ENCODE measurements at regions not wholly inside any gene's neighbourhood (a gene's known extent, or its start where the extent isn't known, plus 50 kb on each side); places are given as distances from the start of the nearest gene placed in this dataset.

DNA sequence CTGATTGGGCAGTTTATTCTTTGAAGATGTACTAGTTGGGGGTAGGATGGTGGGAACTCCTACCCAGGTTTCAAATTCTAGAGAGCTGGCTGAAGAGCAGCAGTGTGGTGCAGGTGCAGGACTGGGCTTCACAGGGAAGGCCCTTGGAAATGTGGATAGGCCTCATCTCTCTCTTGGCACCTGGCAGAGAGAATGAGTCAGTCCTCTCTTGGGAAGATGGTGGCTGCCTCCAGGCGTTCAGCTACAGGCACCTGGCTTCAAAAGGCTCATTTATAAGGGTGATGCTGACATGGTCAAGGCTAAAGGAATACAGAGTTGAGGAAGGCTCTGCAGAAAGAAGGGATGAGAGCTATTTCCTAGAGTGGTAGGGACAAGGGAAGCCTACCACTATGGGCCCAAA is 179.7 kb upstream of the VASH1 start:
- TF ChIP-seq POLR2A (IDR thresholded peaks at IDR 0.05) = no peak
- no peaks in the 10 kb centered on the region for H3K4me1 ChIP-seq
- H3K36me3 ChIP-seq = no peaks in the 10 kb centered on the region
- no peak for DNase-seq
- no peaks in the 10 kb centered on the region for H3K27me3 ChIP-seq
- H3K27ac ChIP-seq = no peak overlapping the region
- intact Hi-C loops (cut with DNase I; ENCODE audit: low total_unique reads) = no loop called here
- no peak overlapping the region for H3K4me3 ChIP-seq
- H3K9me3 ChIP-seq = no peaks in the 10 kb centered on the region

DNA sequence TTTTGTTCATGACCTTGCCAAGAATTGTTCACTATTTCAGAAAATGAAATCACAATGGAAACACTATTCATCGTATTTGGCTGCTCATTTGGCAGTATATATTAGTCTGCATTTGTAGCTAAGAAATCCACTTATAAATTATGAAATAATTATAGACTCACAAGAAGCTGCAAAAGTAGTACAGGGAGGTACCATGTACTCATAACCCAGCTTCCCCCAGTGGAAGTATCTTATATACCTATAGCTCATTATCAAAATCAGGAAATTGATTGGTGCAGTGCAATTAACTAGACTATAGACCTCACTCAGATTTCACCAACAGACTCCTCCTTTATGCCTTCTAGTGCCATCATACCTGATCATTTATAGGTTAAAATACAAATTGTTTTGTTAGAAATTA is 178.8 kb upstream of the VASH1 start:
- H3K27ac ChIP-seq = no peak overlapping the region
- TF ChIP-seq POLR2A (IDR thresholded peaks at IDR 0.05) = no peak
- TF ChIP-seq, protein P1, sequence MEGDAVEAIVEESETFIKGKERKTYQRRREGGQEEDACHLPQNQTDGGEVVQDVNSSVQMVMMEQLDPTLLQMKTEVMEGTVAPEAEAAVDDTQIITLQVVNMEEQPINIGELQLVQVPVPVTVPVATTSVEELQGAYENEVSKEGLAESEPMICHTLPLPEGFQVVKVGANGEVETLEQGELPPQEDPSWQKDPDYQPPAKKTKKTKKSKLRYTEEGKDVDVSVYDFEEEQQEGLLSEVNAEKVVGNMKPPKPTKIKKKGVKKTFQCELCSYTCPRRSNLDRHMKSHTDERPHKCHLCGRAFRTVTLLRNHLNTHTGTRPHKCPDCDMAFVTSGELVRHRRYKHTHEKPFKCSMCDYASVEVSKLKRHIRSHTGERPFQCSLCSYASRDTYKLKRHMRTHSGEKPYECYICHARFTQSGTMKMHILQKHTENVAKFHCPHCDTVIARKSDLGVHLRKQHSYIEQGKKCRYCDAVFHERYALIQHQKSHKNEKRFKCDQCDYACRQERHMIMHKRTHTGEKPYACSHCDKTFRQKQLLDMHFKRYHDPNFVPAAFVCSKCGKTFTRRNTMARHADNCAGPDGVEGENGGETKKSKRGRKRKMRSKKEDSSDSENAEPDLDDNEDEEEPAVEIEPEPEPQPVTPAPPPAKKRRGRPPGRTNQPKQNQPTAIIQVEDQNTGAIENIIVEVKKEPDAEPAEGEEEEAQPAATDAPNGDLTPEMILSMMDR (IDR thresholded peaks at IDR 0.05) = no peak
- H3K4me3 ChIP-seq = no peak overlapping the region
- no peaks in the 10 kb centered on the region for H3K27me3 ChIP-seq
- no peaks in the 10 kb centered on the region for H3K9me3 ChIP-seq
- H3K4me1 ChIP-seq = no peaks in the 10 kb centered on the region
- no peak for DNase-seq
- intact Hi-C loops (cut with DNase I; ENCODE audit: low total_unique reads) = no loop called here
- no peaks in the 10 kb centered on the region for H3K36me3 ChIP-seq

DNA sequence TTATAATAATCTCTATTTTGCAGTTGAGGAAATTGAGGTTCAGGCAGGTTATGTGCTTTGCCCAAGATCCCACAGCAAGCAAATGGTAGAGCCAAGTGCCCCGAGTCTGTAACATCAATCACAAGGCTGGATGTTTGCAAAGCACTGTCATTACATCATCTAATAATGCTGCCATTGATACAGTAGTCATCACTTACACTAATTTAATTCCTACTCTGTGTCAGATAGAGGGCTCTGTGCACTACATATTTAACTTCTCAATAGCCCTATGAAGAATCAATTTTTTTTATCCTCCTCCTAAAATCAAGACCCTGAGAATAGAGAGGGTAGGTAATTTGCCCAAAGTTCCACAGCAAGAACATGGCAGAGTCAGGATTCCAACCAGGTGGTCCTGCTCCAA is 178.1 kb upstream of the VASH1 start:
- DNase-seq = no peak
- Histone ChIP-seq H3K27me3 (no peaks in the 10 kb centered on the region), H3K36me3 (no peaks in the 10 kb centered on the region), H3K27ac (no peak overlapping the region), H3K9me3 (no peaks in the 10 kb centered on the region), H3K4me1 (no peaks in the 10 kb centered on the region), H3K4me3 (no peak overlapping the region)
- intact Hi-C loops (cut with DNase I; ENCODE audit: low total_unique reads) = no loop called here
- no peak for TF ChIP-seq POLR2A (IDR thresholded peaks at IDR 0.05)
- TF ChIP-seq, protein P1 (IDR thresholded peaks at IDR 0.05) = no peak

DNA sequence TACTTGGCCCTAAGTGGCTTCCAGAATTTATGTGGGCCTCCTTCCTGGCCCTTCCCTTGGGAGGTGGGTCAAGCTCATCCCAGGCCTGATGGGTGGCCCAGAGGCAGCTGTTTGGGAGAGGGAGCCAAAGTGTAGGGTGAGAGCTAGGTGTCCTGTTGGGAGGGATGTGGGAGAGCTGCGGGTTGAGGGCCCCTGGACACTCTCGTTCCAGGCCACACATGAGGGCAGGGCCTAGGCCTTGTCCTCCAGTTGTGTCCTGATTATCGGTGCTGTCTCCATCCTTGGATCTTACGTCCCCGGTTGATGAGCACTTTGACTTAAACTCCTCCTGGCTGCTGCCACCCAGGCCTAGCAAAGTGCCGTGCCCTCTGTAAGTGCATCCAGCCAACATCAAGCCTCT is 177.5 kb upstream of the VASH1 start:
- Histone ChIP-seq H3K36me3 (no peaks in the 10 kb centered on the region), H3K4me3 (no peak overlapping the region), H3K27me3 (no peaks in the 10 kb centered on the region), H3K27ac (no peak overlapping the region), H3K4me1 (no peaks in the 10 kb centered on the region), H3K9me3 (no peaks in the 10 kb centered on the region)
- DNase-seq = no peak
- TF ChIP-seq, protein P1 (IDR thresholded peaks at IDR 0.05) = no peak
- no peak for TF ChIP-seq POLR2A (IDR thresholded peaks at IDR 0.05)
- intact Hi-C loops (cut with DNase I; ENCODE audit: low total_unique reads) = no loop called here

DNA sequence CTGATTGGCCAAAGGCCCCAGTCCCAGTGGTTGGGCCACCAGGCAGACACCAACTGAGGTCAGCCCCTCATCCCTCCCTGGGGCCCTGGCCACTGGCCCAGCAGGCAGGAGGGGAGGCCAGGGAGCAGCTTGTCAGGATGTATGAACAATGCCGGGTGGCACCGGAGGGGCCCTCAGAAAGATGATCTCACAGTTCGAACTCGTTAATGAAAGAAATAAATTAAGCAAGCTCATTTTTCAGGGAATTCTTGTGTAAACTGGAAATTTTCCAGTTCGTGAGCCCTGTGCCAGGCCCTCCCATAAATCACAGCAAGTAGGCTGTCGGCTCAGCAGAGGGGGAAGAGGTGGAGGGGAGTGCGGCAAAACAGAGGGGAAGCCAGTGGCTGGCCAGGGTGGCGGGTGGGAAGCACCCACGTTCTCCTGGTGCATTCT is 177.0 kb upstream of the VASH1 start:
- DNase-seq = peak; percentile 15 to 17
- TF ChIP-seq, protein P1 (IDR thresholded peaks at IDR 0.05) = no peak
- TF ChIP-seq POLR2A (IDR thresholded peaks at IDR 0.05) = no peak
- H3K4me3 ChIP-seq = no peak overlapping the region
- H3K27me3 ChIP-seq = no peaks in the 10 kb centered on the region
- H3K9me3 ChIP-seq = no peaks in the 10 kb centered on the region
- intact Hi-C loops (cut with DNase I; ENCODE audit: low total_unique reads) = no loop called here
- no peak overlapping the region for H3K27ac ChIP-seq
- no peaks in the 10 kb centered on the region for H3K36me3 ChIP-seq
- no peaks in the 10 kb centered on the region for H3K4me1 ChIP-seq

DNA sequence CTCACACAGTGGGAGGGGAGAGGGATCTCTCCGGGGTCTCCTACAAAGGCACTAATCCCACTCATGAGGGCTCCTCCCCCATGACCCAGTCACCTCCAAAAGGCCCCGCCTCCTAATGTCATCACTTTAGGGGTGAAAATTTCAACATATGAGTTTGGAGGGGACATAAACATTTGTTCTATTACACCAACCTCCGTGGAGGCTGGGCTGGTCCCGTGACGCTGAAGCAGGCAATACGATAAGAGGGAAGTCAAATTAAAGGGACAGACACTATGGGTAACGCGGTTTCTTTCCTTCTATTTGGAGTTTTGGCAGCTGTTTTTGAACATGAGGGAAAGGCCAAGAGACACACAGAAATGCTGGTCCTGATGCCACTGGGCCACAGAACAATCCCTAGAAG is 175.7 kb upstream of the VASH1 start:
- TF ChIP-seq POLR2A (IDR thresholded peaks at IDR 0.05) = no peak
- Histone ChIP-seq H3K4me3 (no peak overlapping the region), H3K27me3 (no peaks in the 10 kb centered on the region), H3K4me1 (no peaks in the 10 kb centered on the region), H3K27ac (no peak overlapping the region), H3K9me3 (no peaks in the 10 kb centered on the region), H3K36me3 (no peaks in the 10 kb centered on the region)
- intact Hi-C loops (cut with DNase I; ENCODE audit: low total_unique reads) = no loop called here
- DNase-seq = no peak
